ENCODE measurements at regions not wholly inside any gene's neighbourhood (a gene's known extent, or its start where the extent isn't known, plus 50 kb on each side); places are given as distances from the start of the nearest gene placed in this dataset.

DNA sequence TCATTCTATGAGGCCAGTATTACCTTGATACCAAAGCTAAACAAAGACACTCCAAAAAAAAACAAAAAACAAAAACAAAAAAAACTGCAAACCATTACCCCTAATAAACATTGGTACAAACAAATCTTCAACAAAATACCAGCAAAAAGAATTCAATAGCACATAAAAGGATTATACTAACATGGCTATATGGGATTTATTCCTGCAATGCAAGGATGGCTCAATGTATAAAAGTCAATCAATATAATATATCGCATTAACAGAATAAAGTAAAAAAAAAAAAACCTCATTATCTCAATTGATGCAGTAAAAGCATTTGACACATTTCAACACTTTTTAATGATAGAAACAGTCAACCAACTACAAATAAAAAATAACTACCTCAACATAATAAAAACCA lies 233.3 kb upstream of the NFE2L3 start:
- ATAC-seq, result no peak
- no peaks in the 10 kb centered on the region for H3K4me1 ChIP-seq
- no peak for DNase-seq
- H3K27ac ChIP-seq, result no peak overlapping the region
- no peaks in the 10 kb centered on the region for H3K36me3 ChIP-seq
- peaks cover 9% of the 10 kb centered on the region for H3K9me3 ChIP-seq
- TF ChIP-seq, protein P1, sequence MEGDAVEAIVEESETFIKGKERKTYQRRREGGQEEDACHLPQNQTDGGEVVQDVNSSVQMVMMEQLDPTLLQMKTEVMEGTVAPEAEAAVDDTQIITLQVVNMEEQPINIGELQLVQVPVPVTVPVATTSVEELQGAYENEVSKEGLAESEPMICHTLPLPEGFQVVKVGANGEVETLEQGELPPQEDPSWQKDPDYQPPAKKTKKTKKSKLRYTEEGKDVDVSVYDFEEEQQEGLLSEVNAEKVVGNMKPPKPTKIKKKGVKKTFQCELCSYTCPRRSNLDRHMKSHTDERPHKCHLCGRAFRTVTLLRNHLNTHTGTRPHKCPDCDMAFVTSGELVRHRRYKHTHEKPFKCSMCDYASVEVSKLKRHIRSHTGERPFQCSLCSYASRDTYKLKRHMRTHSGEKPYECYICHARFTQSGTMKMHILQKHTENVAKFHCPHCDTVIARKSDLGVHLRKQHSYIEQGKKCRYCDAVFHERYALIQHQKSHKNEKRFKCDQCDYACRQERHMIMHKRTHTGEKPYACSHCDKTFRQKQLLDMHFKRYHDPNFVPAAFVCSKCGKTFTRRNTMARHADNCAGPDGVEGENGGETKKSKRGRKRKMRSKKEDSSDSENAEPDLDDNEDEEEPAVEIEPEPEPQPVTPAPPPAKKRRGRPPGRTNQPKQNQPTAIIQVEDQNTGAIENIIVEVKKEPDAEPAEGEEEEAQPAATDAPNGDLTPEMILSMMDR (IDR thresholded peaks at IDR 0.05), result no peak
- intact Hi-C loops (cut with DNase I), result no loop called here
- no peak overlapping the region for H3K4me3 ChIP-seq
- peaks cover 12% of the 10 kb centered on the region for H3K27me3 ChIP-seq (ENCODE audit: low read depth)

DNA sequence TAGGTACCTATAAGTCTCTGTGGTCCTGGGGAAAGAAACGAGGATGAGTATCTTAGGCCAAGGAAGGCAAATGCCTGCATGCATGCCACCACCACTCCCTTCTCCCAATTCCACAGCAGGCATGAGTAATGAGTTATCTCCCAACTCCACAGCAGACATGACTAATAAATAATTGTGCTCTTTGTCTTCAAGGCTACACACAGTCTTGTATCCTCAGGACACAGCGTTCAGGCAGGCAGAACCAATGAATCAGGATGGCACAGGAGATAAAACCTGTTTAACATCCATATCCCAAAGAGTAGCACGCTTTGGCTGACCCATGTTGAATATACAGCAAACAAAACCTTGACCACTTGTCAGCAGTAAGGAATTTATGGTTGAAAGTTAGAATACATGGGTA lies 229.7 kb upstream of the NFE2L3 start:
- no peak for DNase-seq
- ATAC-seq, result no peak
- Histone ChIP-seq H3K9me3 (peaks cover 9% of the 10 kb centered on the region), H3K4me3 (no peak overlapping the region), H3K4me1 (no peaks in the 10 kb centered on the region), H3K27me3 (ENCODE audit: low read depth) (peaks cover 5% of the 10 kb centered on the region), H3K36me3 (no peaks in the 10 kb centered on the region), H3K27ac (no peak overlapping the region)
- TF ChIP-seq, protein P1 (IDR thresholded peaks at IDR 0.05), result no peak
- intact Hi-C loops (cut with DNase I), result no loop called here

DNA sequence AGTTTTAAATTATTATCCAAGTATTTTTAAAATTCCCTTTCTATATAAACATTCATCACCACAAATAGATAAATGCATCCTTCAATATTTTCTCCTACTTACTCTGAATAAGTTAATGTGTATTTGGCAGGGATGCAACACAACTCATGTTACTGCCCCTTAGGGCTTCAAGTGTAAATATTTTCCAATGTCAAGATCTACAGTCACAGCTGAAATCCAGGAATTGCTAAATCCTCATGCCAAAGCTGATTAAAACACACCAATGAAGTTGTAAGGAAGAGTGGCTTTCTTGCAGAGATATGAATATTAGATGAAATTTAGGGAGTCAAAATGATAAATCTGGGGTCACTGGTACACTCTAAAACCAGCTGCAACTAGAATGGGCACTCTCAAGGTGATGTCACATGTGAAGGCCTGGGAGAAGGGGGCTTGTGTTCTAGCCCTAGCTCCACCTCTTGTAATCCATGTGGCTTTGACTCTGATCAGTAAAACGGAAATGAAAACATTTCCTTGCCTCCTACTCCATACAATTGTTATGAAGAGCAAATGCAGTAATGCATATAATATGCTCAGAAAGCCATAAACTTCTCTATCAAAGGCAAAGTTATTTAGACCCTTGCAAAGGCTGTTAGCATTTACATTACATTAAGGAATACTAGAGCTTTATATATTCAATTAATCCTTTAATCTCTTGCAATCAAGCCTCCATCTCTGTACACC lies 228.1 kb upstream of the NFE2L3 start:
- intact Hi-C loops (cut with DNase I), result no loop called here
- H3K9me3 ChIP-seq, result peaks cover under 1% of the 10 kb centered on the region

DNA sequence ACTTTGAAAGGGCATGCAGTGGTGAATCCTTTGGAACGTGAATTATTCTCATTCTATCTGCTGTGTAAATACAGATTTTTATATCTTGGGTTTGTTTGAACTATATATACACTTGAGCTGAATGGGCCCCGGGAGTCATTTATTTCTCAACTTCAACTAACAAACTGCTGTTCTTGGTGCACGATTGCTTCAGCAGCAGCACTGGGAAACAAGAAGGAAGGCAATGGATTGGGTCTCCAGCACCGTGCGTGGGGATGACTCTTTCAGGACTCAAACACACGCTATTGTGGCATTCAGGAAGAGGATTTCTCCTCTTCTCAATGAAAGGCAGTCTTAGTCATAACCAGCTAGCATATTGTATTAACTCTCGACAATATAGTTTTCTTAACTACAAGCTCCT lies 226.0 kb upstream of the NFE2L3 start:
- no peaks in the 10 kb centered on the region for H3K36me3 ChIP-seq
- intact Hi-C loops (cut with DNase I), result no loop called here
- DNase-seq (no peak), ATAC-seq (peak in 1 of 2 donors; percentile 93)
- H3K4me3 ChIP-seq, result no peak overlapping the region
- no peaks in the 10 kb centered on the region for H3K9me3 ChIP-seq
- H3K27ac ChIP-seq, result no peak overlapping the region
- TF ChIP-seq, protein P1 (IDR thresholded peaks at IDR 0.05), result no peak
- peaks cover 5% of the 10 kb centered on the region for H3K27me3 ChIP-seq (ENCODE audit: low read depth)
- H3K4me1 ChIP-seq, result no peaks in the 10 kb centered on the region

More for the DNA sequence above, 228.1 kb upstream of the NFE2L3 start:
- H3K27ac ChIP-seq, result no peak overlapping the region
- H3K4me3 ChIP-seq, result no peak overlapping the region
- TF ChIP-seq, protein P1 (IDR thresholded peaks at IDR 0.05), result no peak
- peaks cover 5% of the 10 kb centered on the region for H3K27me3 ChIP-seq (ENCODE audit: low read depth)
- no peak for ATAC-seq
- H3K36me3 ChIP-seq, result no peaks in the 10 kb centered on the region
- H3K4me1 ChIP-seq, result no peaks in the 10 kb centered on the region
- DNase-seq, result no peak

DNA sequence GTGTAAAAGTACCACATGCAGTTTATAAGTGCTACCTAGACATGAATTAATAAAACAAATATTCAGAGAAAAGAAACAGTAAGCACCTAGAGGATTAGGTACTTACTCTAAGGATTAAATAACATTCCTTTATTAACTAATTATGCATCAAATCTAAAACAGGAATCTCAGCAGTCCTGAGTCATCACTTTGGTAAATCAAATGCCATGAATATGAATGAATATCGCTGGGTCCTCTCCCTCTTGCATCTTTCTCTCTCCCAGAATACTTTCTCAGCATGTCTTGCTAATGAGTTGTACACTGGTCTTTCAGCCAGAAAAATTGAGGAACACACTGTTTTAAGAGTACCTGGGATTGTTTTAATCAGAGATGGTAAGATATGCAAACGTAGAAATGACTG lies 225.5 kb upstream of the NFE2L3 start:
- H3K4me3 ChIP-seq, result no peak overlapping the region
- ATAC-seq, result no peak
- no peaks in the 10 kb centered on the region for H3K9me3 ChIP-seq
- H3K4me1 ChIP-seq, result no peaks in the 10 kb centered on the region
- TF ChIP-seq, protein P1 (IDR thresholded peaks at IDR 0.05), result no peak
- no peak for DNase-seq
- intact Hi-C loops (cut with DNase I), result no loop called here
- H3K36me3 ChIP-seq, result no peaks in the 10 kb centered on the region
- H3K27me3 ChIP-seq (ENCODE audit: low read depth), result peaks cover 5% of the 10 kb centered on the region
- H3K27ac ChIP-seq, result no peak overlapping the region

Measured in lower lobe of right lung (tissue), 2 donors.